Caco-2 (cell line): ENCODE measurements at regions not wholly inside any gene's neighbourhood (a gene's known extent, or its start where the extent isn't known, plus 50 kb on each side); places are given as distances from the start of the nearest gene placed in this dataset.

Experiments
- BruUV-seq: library from RNA; stranded (reverse); fragments of 400-500 nt; replicated peaks from 2 replicates; lab custom pipeline; 2021; lab: Mats Ljungman, UMichigan
- CTCF ChIA-PET: fragments of 300-600 bp; sonication (Branson Sonifier 250); formaldehyde crosslinking; loops from one replicate; lab custom pipeline; 2022; ENCODE audit warnings: antibody characterized with exemption; lab: Charles Lee
- POLR2A ChIA-PET: fragments of 300-600 bp; sonication (Branson Sonifier 250); formaldehyde crosslinking; loops from one replicate; lab custom pipeline; 2022; ENCODE audit warnings: antibody characterized with exemption; lab: Charles Lee
- DNase-seq, 2 experiments: peaks; one replicate each; pipeline versions ENCODE4 v3.0.0 to v3.0.0-alpha.2; 2020 to 2022
- H3K27me3 ChIP-seq: replicated peaks from 2 replicates; pipeline ENCODE4 v1.6.0; 2011; ENCODE audit warnings: low read length; ENCODE audit not compliant: control insufficient read depth, insufficient read depth
- H3K36me3 ChIP-seq: 2 replicates; pipeline ENCODE4 v1.5.1; 2011; ENCODE audit warnings: low read length; ENCODE audit not compliant: control insufficient read depth, insufficient read depth
- H3K4me1 ChIP-seq: fragments of 250-450 bp; sonication (Bioruptor Pico); 2 replicates; pipeline ENCODE4 v1.5.1; 2020; ENCODE audit warnings: mild to moderate bottlenecking
- H3K4me3 ChIP-seq: 2 replicates; pipeline ENCODE4 v1.5.1; 2011; ENCODE audit warnings: low read depth, mild to moderate bottlenecking, control low read depth, low read length
- H3K9me3 ChIP-seq: fragments of 250-450 bp; sonication (Bioruptor Pico); 2 replicates; pipeline ENCODE4 v1.5.1; 2020; ENCODE audit warnings: mild to moderate bottlenecking, moderate library complexity
- H3K27ac Mint-ChIP-seq: one replicate; pipeline ENCODE4 v1.8.0; 2022; ENCODE audit warnings: mixed read lengths; ENCODE audit not compliant: unreplicated experiment
- H3K27me3 Mint-ChIP-seq: one replicate; pipeline ENCODE4 v1.8.0; 2022; ENCODE audit warnings: mixed read lengths; ENCODE audit not compliant: insufficient read depth, unreplicated experiment
- H3K36me3 Mint-ChIP-seq: one replicate; pipeline ENCODE4 v1.8.0; 2022; ENCODE audit warnings: mild to moderate bottlenecking, mixed read lengths; ENCODE audit not compliant: insufficient read depth, unreplicated experiment
- H3K4me1 Mint-ChIP-seq: one replicate; pipeline ENCODE4 v1.8.0; 2022; ENCODE audit warnings: low read depth, mixed read lengths; ENCODE audit not compliant: unreplicated experiment
- H3K4me3 Mint-ChIP-seq: one replicate; pipeline ENCODE4 v1.8.0; 2022; ENCODE audit warnings: mild to moderate bottlenecking, moderate library complexity, mixed read lengths; ENCODE audit not compliant: unreplicated experiment
- H3K9me3 Mint-ChIP-seq: one replicate; pipeline ENCODE4 v1.8.0; 2022; ENCODE audit warnings: mixed read lengths; ENCODE audit not compliant: unreplicated experiment
- CTCF ChIP-seq, 2 experiments: fragments of 200-600 bp in 1 of 2; IDR thresholded peaks; 1 replicate in 1 of 2; 2 replicates in 1 of 2; pipeline versions ENCODE4 v1.5.1 to v1.8.0; 2011 to 2022; ENCODE audit warnings: antibody characterized with exemption in 1 of 2, control low read depth in 1 of 2, inconsistent platforms in 1 of 2, low read depth in 1 of 2, low read length in 1 of 2, mild to moderate bottlenecking in 1 of 2, moderate library complexity in 1 of 2; ENCODE audit not compliant: insufficient read depth in 1 of 2, severe bottlenecking in 1 of 2, unreplicated experiment in 1 of 2
- intact Hi-C: fragments of 100-400 bp; cut with micrococcal nuclease; formaldehyde crosslinking; loops from one replicate; pipeline ENCODE4 v1.10.0; 2022; ENCODE audit not compliant: unreplicated experiment

GRCh38 chr13:86409466-86410241 is 610.4 kb upstream of the SLITRK6 start:
- Histone ChIP-seq H3K4me1 (no peaks in the 10 kb centered on the region), H3K9me3 (no peaks in the 10 kb centered on the region), H3K4me3 (no peak overlapping the region), H3K27me3 (no peaks in the 10 kb centered on the region), H3K36me3 (no peaks in the 10 kb centered on the region)
- H3K9me3 Mint-ChIP-seq: no peaks in the 10 kb centered on the region
- no peak overlapping the region for H3K27ac Mint-ChIP-seq
- H3K36me3 Mint-ChIP-seq: no peaks in the 10 kb centered on the region
- DNase-seq: peak in 1 of 2 experiments; percentile 23
- CTCF ChIA-PET: no interaction called here
- H3K4me1 Mint-ChIP-seq: no peaks in the 10 kb centered on the region
- H3K4me3 Mint-ChIP-seq: no peak overlapping the region
- POLR2A ChIA-PET: no interaction called here
- no TSS peak for BruUV-seq
- TF ChIP-seq CTCF (IDR thresholded peaks at IDR 0.05; ENCODE audit: insufficient read depth in 1 of 2, low read depth in 1 of 2, low read length in 1 of 2, severe bottlenecking in 1 of 2, unreplicated experiment in 1 of 2): no peak
- no peaks in the 10 kb centered on the region for H3K27me3 Mint-ChIP-seq
- intact Hi-C loops: no loop called here

GRCh38 chr13:86425170-86425815 is 626.1 kb upstream of the SLITRK6 start:
- Mint-ChIP-seq H3K36me3 (no peaks in the 10 kb centered on the region), H3K27ac (no peak overlapping the region), H3K4me3 (no peak overlapping the region), H3K27me3 (no peaks in the 10 kb centered on the region), H3K9me3 (no peaks in the 10 kb centered on the region), H3K4me1 (no peaks in the 10 kb centered on the region)
- CTCF ChIA-PET: no interaction called here
- Histone ChIP-seq H3K36me3 (no peaks in the 10 kb centered on the region), H3K4me3 (no peak overlapping the region), H3K9me3 (no peaks in the 10 kb centered on the region), H3K4me1 (no peaks in the 10 kb centered on the region), H3K27me3 (no peaks in the 10 kb centered on the region)
- no peak for DNase-seq
- no TSS peak for BruUV-seq
- POLR2A ChIA-PET: no interaction called here
- intact Hi-C loops: no loop called here
- TF ChIP-seq CTCF (IDR thresholded peaks at IDR 0.05; ENCODE audit: insufficient read depth in 1 of 2, low read depth in 1 of 2, low read length in 1 of 2, severe bottlenecking in 1 of 2, unreplicated experiment in 1 of 2): no peak

- Mint-ChIP-seq H3K36me3 (no peaks in the 10 kb centered on the region), H3K9me3 (no peaks in the 10 kb centered on the region), H3K27ac (no peak overlapping the region), H3K4me3 (no peak overlapping the region), H3K4me1 (no peaks in the 10 kb centered on the region), H3K27me3 (no peaks in the 10 kb centered on the region)
- no peak for TF ChIP-seq CTCF (IDR thresholded peaks at IDR 0.05; ENCODE audit: insufficient read depth in 1 of 2, low read depth in 1 of 2, low read length in 1 of 2, severe bottlenecking in 1 of 2, unreplicated experiment in 1 of 2)
- no peak for DNase-seq
- Histone ChIP-seq H3K9me3 (no peaks in the 10 kb centered on the region), H3K4me3 (no peak overlapping the region), H3K4me1 (no peaks in the 10 kb centered on the region), H3K27me3 (no peaks in the 10 kb centered on the region), H3K36me3 (no peaks in the 10 kb centered on the region)
- POLR2A ChIA-PET: no interaction called here
- CTCF ChIA-PET: no interaction called here
- intact Hi-C loops: no loop called here
- BruUV-seq: no TSS peak
These were observed 627.2 kb upstream of the SLITRK6 start for GRCh38 chr13:86426437-86426836.
